Activated naive CD4-positive, alpha-beta T cell treated with anti-CD3 and anti-CD28 coated beads for 36 hours (primary cell): ENCODE measurements at regions not wholly inside any gene's neighbourhood (a gene's known extent, or its start where the extent isn't known, plus 50 kb on each side); places are given as distances from the start of the nearest gene placed in this dataset.
A peak's percentile ranks its signal among the peaks of the same experiment; 100 is the strongest.

ENCODE experiments used
- CTCF ChIA-PET: fragments of 350-600 bp; sonication (Branson Sonifier 250); formaldehyde crosslinking; loops from one replicate; lab custom pipeline; 2021; ENCODE audit warnings: antibody characterized with exemption; lab: Charles Lee
- DNase-seq: peaks from one replicate; pipeline ENCODE4 v3.0.0-alpha.2; 2020
- H3K27ac Mint-ChIP-seq: one replicate; pipeline ENCODE4 v1.8.0; 2021; ENCODE audit warnings: mild to moderate bottlenecking, mixed read lengths
- H3K27me3 Mint-ChIP-seq: one replicate; pipeline ENCODE4 v1.8.0; 2021; ENCODE audit warnings: low read depth, mixed read lengths
- H3K36me3 Mint-ChIP-seq: one replicate; pipeline ENCODE4 v1.8.0; 2021; ENCODE audit warnings: low read depth, mixed read lengths
- H3K4me1 Mint-ChIP-seq: one replicate; pipeline ENCODE4 v1.8.0; 2021; ENCODE audit warnings: low read depth, mixed read lengths
- H3K4me3 Mint-ChIP-seq: one replicate; pipeline ENCODE4 v1.8.0; 2021; ENCODE audit warnings: mild to moderate bottlenecking, moderate library complexity, mixed read lengths
- H3K9me3 Mint-ChIP-seq: one replicate; pipeline ENCODE4 v1.8.0; 2021; ENCODE audit warnings: mixed read lengths
- intact Hi-C: fragments of 100-400 bp; cut with micrococcal nuclease; formaldehyde crosslinking; loops from one replicate; pipeline ENCODE4 v1.15.1; 2023

DNA sequence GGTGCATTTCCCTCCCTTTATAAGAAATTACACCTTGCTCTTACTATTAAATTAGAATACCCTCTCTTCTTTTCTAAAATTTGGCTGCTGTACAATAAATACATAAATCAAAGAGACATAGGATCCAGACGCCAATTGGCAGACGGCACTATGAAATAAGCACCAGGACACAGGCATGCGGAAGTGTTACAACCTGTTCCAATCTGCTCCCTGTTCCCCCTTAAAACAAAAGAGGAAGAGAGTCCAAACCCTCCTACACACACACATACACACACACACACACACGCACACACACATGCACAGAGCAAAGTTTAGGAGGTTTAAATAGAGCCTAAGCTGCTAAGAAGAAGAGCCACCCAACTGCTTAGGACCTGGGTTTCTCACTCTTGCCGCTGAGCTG, 75.6 kb upstream of the ZNF507 start:
- no peaks in the 10 kb centered on the region for H3K4me1 Mint-ChIP-seq
- intact Hi-C loops = no loop called here
- CTCF ChIA-PET = no interaction called here
- DNase-seq = no peak
- no peaks in the 10 kb centered on the region for H3K36me3 Mint-ChIP-seq
- peaks cover 5% of the 10 kb centered on the region for H3K9me3 Mint-ChIP-seq
- H3K27ac Mint-ChIP-seq = no peak overlapping the region
- H3K4me3 Mint-ChIP-seq = no peak overlapping the region
- peaks cover 16% of the 10 kb centered on the region for H3K27me3 Mint-ChIP-seq

DNA sequence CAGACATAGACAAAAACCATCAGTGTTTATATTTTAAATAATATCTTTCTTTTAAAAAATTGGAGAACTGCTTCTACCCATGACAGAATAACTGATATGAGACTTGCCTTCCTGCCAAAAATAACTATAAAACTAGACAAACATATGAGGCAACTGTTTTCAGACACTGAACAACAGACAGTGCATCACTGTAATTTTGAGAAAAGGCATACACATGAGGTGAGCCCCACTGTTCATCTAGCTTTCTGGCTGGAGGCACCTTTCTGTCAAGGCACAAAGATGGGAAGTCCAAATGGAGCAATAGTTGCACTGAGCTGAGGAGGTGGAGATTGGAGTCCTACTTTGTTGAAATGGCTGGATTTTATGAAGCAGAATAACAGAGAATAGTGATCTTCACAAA, 71.9 kb upstream of the ZNF507 start:
- no peak overlapping the region for H3K4me3 Mint-ChIP-seq
- H3K27ac Mint-ChIP-seq = no peak overlapping the region
- intact Hi-C loops = no loop called here
- H3K4me1 Mint-ChIP-seq = no peaks in the 10 kb centered on the region
- peaks cover 5% of the 10 kb centered on the region for H3K9me3 Mint-ChIP-seq
- peaks cover 8% of the 10 kb centered on the region for H3K27me3 Mint-ChIP-seq
- no peak for DNase-seq
- CTCF ChIA-PET = interaction anchor here (1.1 kb wide), 1 partner anchor 49 kb away, joined by 3 read pairs; no protein-coding TSS in a partner anchor
- no peaks in the 10 kb centered on the region for H3K36me3 Mint-ChIP-seq

DNA sequence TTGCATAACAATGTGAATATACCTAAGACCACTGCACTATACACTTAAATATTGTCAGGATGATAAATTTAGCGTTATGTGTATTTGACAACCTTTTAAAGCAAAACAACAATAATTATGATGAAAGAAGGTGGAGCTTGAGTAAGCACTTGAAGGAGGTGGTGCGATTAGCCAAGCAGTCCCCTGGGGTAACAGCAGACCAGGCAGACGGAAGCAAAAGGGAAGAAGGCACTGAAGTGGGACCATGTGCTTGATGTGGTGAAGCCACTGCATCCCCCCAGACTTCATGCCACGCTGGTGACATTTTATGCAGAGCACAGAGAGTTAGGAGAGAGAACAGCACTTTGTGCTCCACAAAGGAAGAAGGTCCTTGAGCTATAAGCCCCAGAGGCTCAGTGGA, 58.3 kb upstream of the ZNF507 start:
- H3K4me1 Mint-ChIP-seq = no peaks in the 10 kb centered on the region
- H3K36me3 Mint-ChIP-seq = no peaks in the 10 kb centered on the region
- CTCF ChIA-PET = interaction anchor here (1.5 kb wide), 1 partner anchor 283 kb away, joined by 5 read pairs; no protein-coding TSS in a partner anchor
- H3K4me3 Mint-ChIP-seq = no peak overlapping the region
- DNase-seq = no peak
- H3K9me3 Mint-ChIP-seq = no peaks in the 10 kb centered on the region
- intact Hi-C loops = no loop called here
- H3K27ac Mint-ChIP-seq = no peak overlapping the region
- H3K27me3 Mint-ChIP-seq = peaks cover 18% of the 10 kb centered on the region

DNA sequence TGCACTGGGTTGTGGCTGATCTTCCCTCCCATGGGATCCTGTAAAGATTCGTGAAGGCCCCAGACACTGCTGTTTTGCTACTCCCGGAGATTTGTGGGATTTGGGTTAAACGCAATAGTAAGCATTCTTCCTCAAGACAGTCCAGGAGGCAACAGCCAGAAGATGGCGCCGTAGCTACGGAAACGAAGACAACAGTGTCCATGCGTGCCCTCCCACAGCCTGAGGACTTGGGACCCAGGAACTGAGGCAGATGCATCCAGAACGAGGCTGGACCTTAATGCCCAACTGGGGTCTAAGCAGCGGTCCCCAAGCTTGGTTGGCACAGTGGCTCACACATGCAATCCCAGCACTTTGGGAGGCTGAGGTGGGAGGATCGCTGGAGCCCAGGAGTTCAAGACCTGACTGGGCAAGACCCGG, 57.6 kb upstream of the ZNF507 start:
- Mint-ChIP-seq H3K27ac (no peak overlapping the region), H3K4me1 (no peaks in the 10 kb centered on the region), H3K4me3 (no peak overlapping the region), H3K36me3 (no peaks in the 10 kb centered on the region), H3K9me3 (no peaks in the 10 kb centered on the region), H3K27me3 (peaks cover 18% of the 10 kb centered on the region)
- CTCF ChIA-PET = interaction anchor here (1.5 kb wide), 1 partner anchor 283 kb away, joined by 5 read pairs; no protein-coding TSS in a partner anchor
- intact Hi-C loops = loop anchor here (1.0 kb wide), 1 partner anchor 282 kb away; no protein-coding TSS in a partner anchor
- peak; percentile 52 for DNase-seq

DNA sequence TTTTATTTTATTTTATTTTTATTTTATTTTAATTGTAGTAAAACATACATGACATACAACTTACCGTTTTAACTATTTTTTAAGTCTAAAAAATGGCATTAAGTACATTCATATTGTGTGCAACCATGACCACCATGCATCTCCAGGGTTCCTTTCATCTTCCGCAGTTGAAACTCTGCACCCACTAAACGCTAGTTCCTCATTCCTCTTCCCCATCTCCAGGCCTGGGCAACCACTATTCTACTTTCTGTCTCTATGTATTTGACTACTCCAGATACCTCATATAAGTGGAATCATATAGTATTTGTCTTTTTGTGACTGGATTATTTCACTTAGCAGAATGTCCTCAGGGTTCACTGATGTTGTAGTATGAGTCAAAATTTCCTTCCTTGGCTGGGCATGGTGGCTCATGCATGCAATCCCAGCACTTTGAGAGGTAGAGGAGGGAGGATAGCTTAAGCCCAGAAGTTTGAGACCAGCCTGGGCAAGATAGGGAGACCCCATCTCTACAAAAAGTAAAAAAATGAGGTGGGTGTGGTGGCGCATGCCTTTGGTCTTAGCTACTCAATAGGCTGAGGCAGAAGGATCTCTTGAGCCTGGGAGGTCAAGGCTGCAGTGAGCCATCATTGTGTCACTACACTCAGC, 55.7 kb upstream of the ZNF507 start:
- CTCF ChIA-PET = interaction anchor here (1.9 kb wide), 1 partner anchor 51 kb away, joined by 5 read pairs; no protein-coding TSS in a partner anchor
- Mint-ChIP-seq H3K4me1 (no peaks in the 10 kb centered on the region), H3K36me3 (no peaks in the 10 kb centered on the region), H3K9me3 (no peaks in the 10 kb centered on the region), H3K4me3 (no peak overlapping the region), H3K27me3 (peaks cover 11% of the 10 kb centered on the region), H3K27ac (no peak overlapping the region)
- no peak for DNase-seq
- intact Hi-C loops = no loop called here

DNA sequence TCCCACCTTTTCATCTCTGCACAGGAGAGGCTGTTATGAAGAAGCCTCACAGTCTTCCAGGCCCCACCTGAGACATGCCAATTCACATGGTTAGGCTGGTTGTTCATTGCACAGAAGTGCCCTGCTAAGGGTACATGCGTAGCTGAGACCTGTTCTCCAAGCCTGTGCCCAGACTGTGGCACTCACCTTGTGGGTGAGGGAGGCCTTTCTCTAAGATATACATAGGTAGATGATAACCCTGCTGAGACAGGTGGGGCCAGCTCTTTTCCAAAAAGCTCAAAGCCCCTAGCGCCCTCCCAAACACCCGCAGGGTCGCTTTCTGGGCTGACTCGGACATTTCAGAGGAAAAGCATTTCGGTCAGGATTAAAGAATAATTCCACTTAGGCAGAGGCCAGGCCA, 53.5 kb upstream of the ZNF507 start:
- Mint-ChIP-seq H3K27me3 (peaks cover 10% of the 10 kb centered on the region), H3K4me3 (no peak overlapping the region), H3K36me3 (no peaks in the 10 kb centered on the region), H3K4me1 (no peaks in the 10 kb centered on the region), H3K27ac (no peak overlapping the region), H3K9me3 (no peaks in the 10 kb centered on the region)
- DNase-seq = no peak
- CTCF ChIA-PET = no interaction called here
- intact Hi-C loops = no loop called here

DNA sequence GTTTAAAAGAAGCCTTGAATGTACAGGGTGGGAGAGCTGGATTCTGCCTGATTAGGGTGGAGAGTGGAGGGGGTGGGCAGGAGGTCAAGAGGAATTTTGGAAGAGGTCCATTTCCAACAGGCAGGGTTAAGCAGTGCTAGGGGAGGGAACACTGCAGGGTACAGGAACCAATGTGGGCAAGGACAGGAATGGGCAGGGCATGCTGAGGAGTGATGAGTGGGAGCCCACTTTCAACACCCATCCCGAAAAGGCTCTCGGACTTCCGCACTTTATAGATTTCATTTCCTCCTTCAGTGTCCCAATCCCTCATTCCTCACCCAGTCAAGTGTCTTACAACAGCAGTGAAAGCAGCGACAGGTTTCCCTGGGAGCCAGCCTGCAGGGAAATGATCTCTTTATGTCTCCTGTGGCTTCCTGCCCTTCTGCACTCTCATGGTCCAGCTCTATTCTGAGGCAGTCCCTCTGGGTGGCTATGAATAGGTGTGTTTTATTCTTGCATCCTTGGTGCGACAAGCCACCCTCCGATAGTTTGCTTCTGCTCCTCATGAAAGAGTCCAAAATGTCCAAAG, 50.5 kb upstream of the ZNF507 start:
- no peak overlapping the region for H3K27ac Mint-ChIP-seq
- no peak overlapping the region for H3K4me3 Mint-ChIP-seq
- intact Hi-C loops = no loop called here
- H3K4me1 Mint-ChIP-seq = no peaks in the 10 kb centered on the region
- CTCF ChIA-PET = no interaction called here
- H3K27me3 Mint-ChIP-seq = no peaks in the 10 kb centered on the region
- DNase-seq = no peak
- H3K9me3 Mint-ChIP-seq = peaks cover 2% of the 10 kb centered on the region
- H3K36me3 Mint-ChIP-seq = no peaks in the 10 kb centered on the region
